HepG2 (cell line): ENCODE measurements at regions not wholly inside any gene's neighbourhood (a gene's known extent, or its start where the extent isn't known, plus 50 kb on each side); places are given as distances from the start of the nearest gene placed in this dataset.

Experiments
- AHR ChIP-seq: IDR thresholded peaks from 2 replicates; pipeline ENCODE4 v1.6.1; 2018; ENCODE audit warnings: missing genetic modification reagents, missing compliant biosample characterization
- CBX2 ChIP-seq, 2 experiments: fragments of 200-600 bp in 1 of 2; sonication (generic); formaldehyde crosslinking in 1 of 2; IDR thresholded peaks; 2 replicates each; pipeline versions ENCODE4 v1.7.0 to v1.8.1; 2018 to 2022; ENCODE audit warnings: low read depth in 2 of 2, low read length in 1 of 2, mild to moderate bottlenecking in 1 of 2, missing genetic modification reagents in 1 of 2
- NFYB ChIP-seq: sonication (generic); formaldehyde crosslinking; IDR thresholded peaks from 2 replicates; pipeline ENCODE4 v1.4.0; 2020; ENCODE audit warnings: missing genetic modification reagents
- SP2 ChIP-seq: sonication (generic); formaldehyde crosslinking; IDR thresholded peaks from 2 replicates; pipeline ENCODE4 v1.5.1; 2020; ENCODE audit warnings: mild to moderate bottlenecking, missing genetic modification reagents
- ZFX ChIP-seq: sonication (generic); formaldehyde crosslinking; IDR thresholded peaks from 2 replicates; pipeline ENCODE4 v1.4.0; 2020; ENCODE audit warnings: mild to moderate bottlenecking, low read depth, missing genetic modification reagents, moderate library complexity
- ZNF138 ChIP-seq: sonication (generic); formaldehyde crosslinking; IDR thresholded peaks from 2 replicates; pipeline ENCODE4 v1.5.0; 2020; ENCODE audit warnings: mild to moderate bottlenecking, low read depth, missing genetic modification reagents
- ZNF329 ChIP-seq: sonication (generic); formaldehyde crosslinking; IDR thresholded peaks from 2 replicates; pipeline ENCODE4 v1.9.0; 2021; ENCODE audit warnings: low read depth, mild to moderate bottlenecking, missing genetic modification reagents
- ZNF432 ChIP-seq: sonication (generic); formaldehyde crosslinking; IDR thresholded peaks from 2 replicates; pipeline ENCODE4 v1.5.0; 2020; ENCODE audit warnings: missing genetic modification reagents, mild to moderate bottlenecking, borderline replicate concordance
- TF ChIP-seq, protein P1 (sequence below): sonication (generic); formaldehyde crosslinking; IDR thresholded peaks from 2 replicates; pipeline ENCODE4 v1.8.1; 2023; ENCODE audit warnings: mild to moderate bottlenecking, inconsistent platforms, moderate library complexity, missing genetic modification reagents, borderline replicate concordance
- TF ChIP-seq, protein P2 (sequence below): sonication (generic); formaldehyde crosslinking; IDR thresholded peaks from 2 replicates; pipeline ENCODE4 v1.5.0; 2020; ENCODE audit warnings: mild to moderate bottlenecking, missing genetic modification reagents, moderate library complexity

DNA sequence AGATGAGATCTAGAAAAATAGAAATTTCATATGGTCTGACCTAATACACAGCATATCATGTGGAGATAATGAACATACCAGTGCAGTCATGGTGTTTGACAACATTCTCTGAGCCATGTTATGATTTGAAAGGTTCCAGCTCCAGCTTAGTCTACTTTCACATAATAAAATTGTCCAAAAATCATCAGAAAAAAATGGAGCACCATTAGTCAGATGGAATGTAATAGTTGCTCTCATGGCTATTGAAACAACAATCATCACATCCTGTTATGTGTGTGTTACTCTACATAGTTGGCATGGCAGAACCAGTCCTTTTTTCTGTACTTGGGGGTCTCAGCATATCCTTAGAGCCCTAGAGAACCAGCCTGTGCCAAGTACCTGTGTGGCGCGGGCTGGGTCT, 678.9 kb upstream of the FANCL start:
- TF ChIP-seq ZNF329 (CRISPR knock-in tag) (no peak), SP2 (CRISPR knock-in tag) (no peak), ZNF138 (CRISPR knock-in tag) (no peak), ZFX (CRISPR knock-in tag) (no peak), NFYB (no peak), ZNF432 (CRISPR knock-in tag) (no peak), AHR (CRISPR knock-in tag) (no peak), CBX2 (IDR thresholded peaks at IDR 0.05; ENCODE audit: low read depth, low read length) (no peak), CBX2 (CRISPR knock-in tag; IDR thresholded peaks at IDR 0.05; ENCODE audit: low read depth) (no peak)
- TF ChIP-seq, protein P1, sequence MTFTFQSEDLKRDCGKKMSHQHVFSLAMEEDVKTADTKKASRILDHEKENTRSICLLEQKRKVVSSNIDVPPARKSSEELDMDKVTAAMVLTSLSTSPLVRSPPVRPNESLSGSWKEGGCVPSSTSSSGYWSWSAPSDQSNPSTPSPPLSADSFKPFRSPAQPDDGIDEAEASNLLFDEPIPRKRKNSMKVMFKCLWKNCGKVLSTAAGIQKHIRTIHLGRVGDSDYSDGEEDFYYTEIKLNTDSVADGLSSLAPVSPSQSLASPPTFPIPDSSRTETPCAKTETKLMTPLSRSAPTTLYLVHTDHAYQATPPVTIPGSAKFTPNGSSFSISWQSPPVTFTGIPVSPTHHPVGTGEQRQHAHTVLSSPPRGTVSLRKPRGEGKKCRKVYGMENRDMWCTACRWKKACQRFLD (CRISPR knock-in tag) = no peak
- TF ChIP-seq, protein P2, sequence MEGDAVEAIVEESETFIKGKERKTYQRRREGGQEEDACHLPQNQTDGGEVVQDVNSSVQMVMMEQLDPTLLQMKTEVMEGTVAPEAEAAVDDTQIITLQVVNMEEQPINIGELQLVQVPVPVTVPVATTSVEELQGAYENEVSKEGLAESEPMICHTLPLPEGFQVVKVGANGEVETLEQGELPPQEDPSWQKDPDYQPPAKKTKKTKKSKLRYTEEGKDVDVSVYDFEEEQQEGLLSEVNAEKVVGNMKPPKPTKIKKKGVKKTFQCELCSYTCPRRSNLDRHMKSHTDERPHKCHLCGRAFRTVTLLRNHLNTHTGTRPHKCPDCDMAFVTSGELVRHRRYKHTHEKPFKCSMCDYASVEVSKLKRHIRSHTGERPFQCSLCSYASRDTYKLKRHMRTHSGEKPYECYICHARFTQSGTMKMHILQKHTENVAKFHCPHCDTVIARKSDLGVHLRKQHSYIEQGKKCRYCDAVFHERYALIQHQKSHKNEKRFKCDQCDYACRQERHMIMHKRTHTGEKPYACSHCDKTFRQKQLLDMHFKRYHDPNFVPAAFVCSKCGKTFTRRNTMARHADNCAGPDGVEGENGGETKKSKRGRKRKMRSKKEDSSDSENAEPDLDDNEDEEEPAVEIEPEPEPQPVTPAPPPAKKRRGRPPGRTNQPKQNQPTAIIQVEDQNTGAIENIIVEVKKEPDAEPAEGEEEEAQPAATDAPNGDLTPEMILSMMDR (CRISPR knock-in tag) = no peak
